ENCODE measurements at regions not wholly inside any gene's neighbourhood (a gene's known extent, or its start where the extent isn't known, plus 50 kb on each side); places are given as distances from the start of the nearest gene placed in this dataset.
"Not testable (repeated sequence)": the region's sequence is repeated elsewhere in the genome, so short reads cannot be mapped to it uniquely, and the experiment has no call there.

GRCh38 chr4:147173797-147174432 is 228.3 kb upstream of the TTC29 start:
- no peak for DNase-seq

- no peak for DNase-seq
Observed at GRCh38 chr4:147174591-147174990, 228.9 kb upstream of the TTC29 start.

DNA sequence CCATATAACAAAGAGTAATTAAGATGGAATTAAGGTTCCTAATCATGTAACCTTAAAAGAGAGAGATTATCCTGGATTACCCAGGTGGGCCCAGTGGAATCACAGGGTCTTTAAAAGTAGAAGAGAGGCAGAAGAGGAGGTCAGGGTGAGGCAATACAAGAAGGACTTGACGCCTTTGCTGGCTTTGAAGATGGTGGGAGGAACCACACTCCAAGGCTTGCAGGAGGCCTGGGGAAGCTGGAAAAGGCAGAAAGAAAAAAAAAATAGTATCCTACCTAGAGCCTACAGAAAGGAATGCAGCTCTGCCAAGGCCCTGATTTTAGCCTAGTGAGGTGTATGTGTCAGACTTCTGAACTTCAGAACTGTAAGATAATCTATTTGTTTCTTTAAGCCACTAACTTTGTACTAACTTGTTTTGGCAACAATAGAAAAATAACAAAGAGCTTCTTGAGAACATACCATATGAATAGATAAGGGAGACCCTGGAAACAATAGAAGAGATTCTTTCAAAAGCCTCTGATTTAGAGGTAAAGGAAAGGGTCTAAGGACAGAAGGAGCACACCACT is 229.9 kb upstream of the TTC29 start:
- DNase-seq: no peak

DNA sequence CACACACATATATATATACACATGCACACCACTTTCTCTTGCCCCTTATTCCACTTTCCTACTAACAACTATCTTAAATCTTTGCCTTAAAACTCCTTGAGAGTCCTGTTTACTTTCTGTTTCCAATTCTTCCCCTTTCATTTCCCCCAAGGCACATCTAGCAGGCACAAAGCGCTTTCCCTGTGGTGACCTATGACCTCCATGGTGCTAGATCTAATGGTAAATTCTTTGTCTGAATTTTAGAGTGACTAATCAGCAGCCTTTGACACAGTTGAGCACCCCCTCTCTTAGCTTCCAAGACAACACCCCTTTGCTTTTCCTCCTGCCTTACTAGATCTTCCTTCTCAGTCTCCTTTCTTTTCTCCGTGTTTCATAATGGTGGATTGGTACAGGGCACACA is 236.4 kb upstream of the TTC29 start:
- DNase-seq: no peak

- no peak for DNase-seq
Observed at GRCh38 chr4:147192679-147193078, 247.0 kb upstream of the TTC29 start.

GRCh38 chr4:147194114-147194513 is 248.4 kb upstream of the TTC29 start:
- DNase-seq: no peak

DNA sequence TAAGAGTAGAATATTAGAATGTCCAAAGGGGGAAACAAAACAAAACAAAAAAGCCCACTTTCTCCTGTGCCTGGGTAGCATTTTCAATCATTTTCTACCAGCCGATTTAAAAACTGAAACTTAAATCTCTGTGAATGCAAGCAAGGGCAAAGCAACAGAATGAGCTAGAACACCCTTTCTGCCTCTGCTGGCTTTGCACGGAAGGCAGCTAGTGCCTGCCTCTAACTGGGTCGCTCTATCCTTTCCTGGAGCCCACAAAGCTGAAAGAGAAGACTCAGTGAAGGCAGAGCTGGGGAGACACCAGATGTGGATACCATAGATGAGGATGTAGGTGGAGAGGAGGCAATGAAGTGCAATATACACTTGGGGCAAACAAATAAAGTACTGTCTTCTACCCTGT is 248.9 kb upstream of the TTC29 start:
- no peak for DNase-seq

DNA sequence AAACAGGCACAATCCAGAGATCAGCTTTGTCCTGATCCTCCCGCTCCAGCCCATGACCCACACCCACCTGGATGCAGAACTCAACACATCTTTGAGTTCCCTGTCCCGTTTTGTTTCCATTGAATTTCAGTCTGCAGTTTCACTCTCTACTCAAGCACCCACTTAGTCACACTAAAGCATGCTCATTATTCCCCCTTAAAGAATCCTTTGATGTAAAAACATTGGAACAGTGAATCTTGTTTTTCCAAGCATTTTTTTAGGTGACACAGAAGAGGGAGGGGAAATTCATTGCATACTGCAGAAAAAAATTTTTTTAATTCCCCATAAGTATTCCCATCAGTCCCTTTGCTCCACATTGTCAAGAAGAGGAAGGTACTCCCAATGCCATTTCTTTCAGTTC is 249.7 kb upstream of the TTC29 start:
- no peak for DNase-seq

GRCh38 chr4:147198411-147199051 is 252.9 kb upstream of the TTC29 start:
- no peak for DNase-seq

- DNase-seq: no peak
Observed at GRCh38 chr4:147201016-147201415, 255.4 kb upstream of the TTC29 start.

DNA sequence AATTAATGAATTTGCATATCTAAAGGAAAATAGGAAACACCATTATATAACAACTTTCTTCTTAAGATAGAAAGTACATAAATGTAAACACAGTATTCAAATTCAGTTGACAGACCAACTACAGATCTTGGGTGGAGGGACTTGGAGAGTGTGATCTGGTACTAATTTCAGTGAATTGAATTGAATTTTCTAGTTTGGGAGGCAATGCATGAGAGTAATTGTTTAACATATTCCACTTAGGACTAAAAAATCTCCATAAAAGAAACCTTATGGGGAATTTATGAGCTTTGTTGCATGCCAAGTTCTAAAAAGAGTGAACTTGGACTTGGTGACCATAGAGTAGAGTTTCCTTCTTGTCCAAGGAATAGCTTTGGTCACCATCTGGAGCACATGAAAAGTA is 261.1 kb upstream of the TTC29 start:
- DNase-seq: no peak

GRCh38 chr4:147207911-147208310 is 262.2 kb upstream of the TTC29 start:
- DNase-seq: no peak

- DNase-seq: no peak
Observed at GRCh38 chr4:147217655-147218054, 263.2 kb upstream of the EDNRA start.

DNA sequence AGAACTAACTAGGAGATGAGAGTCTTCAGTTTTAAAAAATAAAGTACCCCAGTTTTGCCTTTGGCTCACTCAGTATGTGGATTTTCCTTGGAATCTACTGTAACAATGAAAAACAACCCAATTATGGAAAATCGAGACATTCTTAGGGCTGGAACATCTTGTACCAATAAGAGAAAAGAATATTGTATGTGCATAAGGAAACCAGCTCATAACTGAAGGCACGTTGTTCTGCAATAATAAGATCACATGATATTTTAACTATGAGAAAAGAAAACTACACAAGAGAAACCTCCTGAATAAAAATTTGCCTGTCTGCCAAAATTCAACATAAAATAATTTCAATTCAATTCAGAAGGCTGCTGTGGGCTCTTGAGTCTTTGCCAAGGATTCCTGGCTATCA is 261.8 kb upstream of the EDNRA start:
- DNase-seq: no peak

DNA sequence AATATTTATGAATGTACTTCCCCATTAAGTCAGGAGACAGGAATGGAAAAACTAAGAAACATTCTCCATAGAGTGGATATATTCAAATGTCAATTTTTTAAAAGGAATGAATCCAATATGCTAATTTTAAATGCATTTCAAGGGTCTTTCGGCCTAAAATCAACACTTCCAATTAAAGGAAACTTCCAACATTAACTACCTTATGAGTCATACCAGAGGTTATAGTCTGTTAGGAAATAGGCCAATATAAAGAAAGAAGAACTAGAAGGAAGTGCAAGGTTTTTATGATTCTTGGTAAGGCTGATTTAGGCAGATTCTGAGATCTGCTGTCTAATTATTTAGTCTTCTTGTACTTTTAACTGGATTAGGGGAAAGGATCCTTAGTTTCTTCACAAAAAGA is 260.1 kb upstream of the EDNRA start:
- DNase-seq: no peak

- no peak for DNase-seq
Observed at GRCh38 chr4:147222906-147223305, 258.0 kb upstream of the EDNRA start.

DNA sequence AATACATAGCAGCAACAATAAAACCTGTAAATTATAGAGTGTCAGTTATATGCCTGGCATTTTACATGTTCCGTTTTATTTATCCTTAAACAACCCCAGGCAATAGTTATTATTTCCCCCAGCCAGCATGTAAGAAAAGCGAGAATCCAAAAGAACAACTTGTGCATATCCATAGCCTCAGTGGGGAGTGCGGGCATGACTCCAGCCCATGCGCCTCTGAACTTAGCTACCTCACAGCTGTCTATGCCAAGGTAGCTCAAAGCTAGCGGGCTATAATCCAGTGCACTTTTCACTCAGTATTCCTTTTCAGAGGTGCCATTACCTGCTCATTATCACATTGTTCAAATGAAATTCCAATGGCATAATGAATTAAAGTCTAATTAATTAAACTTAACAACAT is 257.3 kb upstream of the EDNRA start:
- no peak for DNase-seq

- DNase-seq: no peak
Observed at GRCh38 chr4:147236806-147237205, 244.1 kb upstream of the EDNRA start.

- no peak for DNase-seq
Observed at GRCh38 chr4:147244786-147245185, 236.1 kb upstream of the EDNRA start.

DNA sequence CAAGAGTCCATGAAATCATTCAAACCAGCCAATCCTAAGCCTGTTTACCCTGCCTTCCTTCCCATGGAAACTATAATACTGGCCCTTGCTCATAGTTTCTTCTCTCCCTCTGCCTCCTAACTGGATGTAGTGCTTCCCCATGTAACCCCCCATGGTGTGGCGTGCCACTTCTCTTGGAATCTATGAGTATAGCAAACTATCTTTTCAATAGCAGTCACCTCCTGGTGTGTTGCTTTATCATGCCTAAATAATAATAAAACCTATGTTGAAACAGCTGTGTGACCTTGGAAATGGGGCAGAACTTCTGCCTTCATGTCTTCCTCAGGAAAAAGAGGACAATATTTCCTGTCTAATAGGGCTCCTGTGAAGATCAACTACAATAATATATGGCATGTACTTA is 234.8 kb upstream of the EDNRA start:
- no peak for DNase-seq

DNA sequence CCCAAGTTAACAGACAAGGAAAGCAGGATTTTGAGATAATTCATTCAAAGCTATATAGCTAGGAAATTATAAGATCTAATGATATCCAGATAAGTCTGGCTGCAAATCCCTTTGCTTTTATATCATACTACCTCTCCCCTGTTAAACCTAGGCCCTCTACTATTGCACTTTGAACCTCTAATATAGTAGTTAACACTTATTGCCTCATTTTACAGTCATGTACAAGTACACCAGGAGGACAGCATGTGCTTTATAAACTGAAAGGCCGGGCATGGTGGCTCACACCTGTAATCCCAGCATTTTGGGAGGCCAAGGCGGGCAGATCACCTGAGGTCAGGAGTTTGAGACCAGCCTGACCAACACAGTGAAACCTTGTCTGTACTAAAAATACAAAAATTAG is 234.4 kb upstream of the EDNRA start:
- DNase-seq: not testable (repeated sequence)

- no peak for DNase-seq
Observed at GRCh38 chr4:147247579-147247978, 233.3 kb upstream of the EDNRA start.

DNA sequence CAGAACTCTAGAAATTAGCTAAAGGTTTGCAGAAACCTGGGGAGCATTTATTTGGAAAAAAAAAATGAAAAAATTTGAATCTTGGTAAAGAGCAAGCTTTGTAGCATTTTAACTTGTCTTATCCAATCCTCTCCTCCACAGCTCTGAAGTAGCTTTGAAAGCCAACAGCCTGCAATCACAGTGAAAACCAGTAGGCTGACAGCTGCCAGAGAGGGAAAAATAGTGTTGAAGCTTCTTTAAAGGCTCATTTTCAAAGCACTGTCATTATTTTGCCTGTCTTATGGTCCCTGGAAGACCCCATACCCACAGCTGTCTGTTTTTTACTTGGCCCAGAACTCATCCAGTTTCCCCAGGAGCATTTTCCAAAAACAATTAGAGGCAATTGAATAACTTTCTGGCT is 230.8 kb upstream of the EDNRA start:
- DNase-seq: no peak

- DNase-seq: not testable (repeated sequence)
Observed at GRCh38 chr4:147255268-147255667, 225.6 kb upstream of the EDNRA start.

- DNase-seq: not testable (repeated sequence)
Observed at GRCh38 chr4:147259271-147259670, 221.6 kb upstream of the EDNRA start.

All from activated CD4-positive, alpha-beta T cell treated with anti-CD3 and anti-CD28 coated beads, Interleukin-2, amount 50 U/mL, for 4 hours (primary cell).